Caco-2 (cell line): ENCODE measurements at regions not wholly inside any gene's neighbourhood (a gene's known extent, or its start where the extent isn't known, plus 50 kb on each side); places are given as distances from the start of the nearest gene placed in this dataset.

ENCODE experiments used
- BruUV-seq: library from RNA; stranded (reverse); fragments of 400-500 nt; replicated peaks from 2 replicates; lab custom pipeline; 2021; lab: Mats Ljungman, UMichigan
- CTCF ChIA-PET: fragments of 300-600 bp; sonication (Branson Sonifier 250); formaldehyde crosslinking; loops from one replicate; lab custom pipeline; 2022; ENCODE audit warnings: antibody characterized with exemption; lab: Charles Lee
- POLR2A ChIA-PET: fragments of 300-600 bp; sonication (Branson Sonifier 250); formaldehyde crosslinking; loops from one replicate; lab custom pipeline; 2022; ENCODE audit warnings: antibody characterized with exemption; lab: Charles Lee
- DNase-seq, 2 experiments: peaks; one replicate each; pipeline versions ENCODE4 v3.0.0 to v3.0.0-alpha.2; 2020 to 2022
- H3K27me3 ChIP-seq: replicated peaks from 2 replicates; pipeline ENCODE4 v1.6.0; 2011; ENCODE audit warnings: low read length; ENCODE audit not compliant: control insufficient read depth, insufficient read depth
- H3K36me3 ChIP-seq: 2 replicates; pipeline ENCODE4 v1.5.1; 2011; ENCODE audit warnings: low read length; ENCODE audit not compliant: control insufficient read depth, insufficient read depth
- H3K4me1 ChIP-seq: fragments of 250-450 bp; sonication (Bioruptor Pico); 2 replicates; pipeline ENCODE4 v1.5.1; 2020; ENCODE audit warnings: mild to moderate bottlenecking
- H3K4me3 ChIP-seq: 2 replicates; pipeline ENCODE4 v1.5.1; 2011; ENCODE audit warnings: low read depth, mild to moderate bottlenecking, control low read depth, low read length
- H3K9me3 ChIP-seq: fragments of 250-450 bp; sonication (Bioruptor Pico); 2 replicates; pipeline ENCODE4 v1.5.1; 2020; ENCODE audit warnings: mild to moderate bottlenecking, moderate library complexity
- H3K27ac Mint-ChIP-seq: one replicate; pipeline ENCODE4 v1.8.0; 2022; ENCODE audit warnings: mixed read lengths; ENCODE audit not compliant: unreplicated experiment
- H3K27me3 Mint-ChIP-seq: one replicate; pipeline ENCODE4 v1.8.0; 2022; ENCODE audit warnings: mixed read lengths; ENCODE audit not compliant: insufficient read depth, unreplicated experiment
- H3K36me3 Mint-ChIP-seq: one replicate; pipeline ENCODE4 v1.8.0; 2022; ENCODE audit warnings: mild to moderate bottlenecking, mixed read lengths; ENCODE audit not compliant: insufficient read depth, unreplicated experiment
- H3K4me1 Mint-ChIP-seq: one replicate; pipeline ENCODE4 v1.8.0; 2022; ENCODE audit warnings: low read depth, mixed read lengths; ENCODE audit not compliant: unreplicated experiment
- H3K4me3 Mint-ChIP-seq: one replicate; pipeline ENCODE4 v1.8.0; 2022; ENCODE audit warnings: mild to moderate bottlenecking, moderate library complexity, mixed read lengths; ENCODE audit not compliant: unreplicated experiment
- H3K9me3 Mint-ChIP-seq: one replicate; pipeline ENCODE4 v1.8.0; 2022; ENCODE audit warnings: mixed read lengths; ENCODE audit not compliant: unreplicated experiment
- intact Hi-C: fragments of 100-400 bp; cut with micrococcal nuclease; formaldehyde crosslinking; loops from one replicate; pipeline ENCODE4 v1.10.0; 2022; ENCODE audit not compliant: unreplicated experiment
- TF ChIP-seq, protein P1 (sequence below), 2 experiments: fragments of 200-600 bp in 1 of 2; IDR thresholded peaks; 1 replicate in 1 of 2; 2 replicates in 1 of 2; pipeline versions ENCODE4 v1.5.1 to v1.8.0; 2011 to 2022; ENCODE audit warnings: antibody characterized with exemption in 1 of 2, control low read depth in 1 of 2, inconsistent platforms in 1 of 2, low read depth in 1 of 2, low read length in 1 of 2, mild to moderate bottlenecking in 1 of 2, moderate library complexity in 1 of 2; ENCODE audit not compliant: insufficient read depth in 1 of 2, severe bottlenecking in 1 of 2, unreplicated experiment in 1 of 2

DNA sequence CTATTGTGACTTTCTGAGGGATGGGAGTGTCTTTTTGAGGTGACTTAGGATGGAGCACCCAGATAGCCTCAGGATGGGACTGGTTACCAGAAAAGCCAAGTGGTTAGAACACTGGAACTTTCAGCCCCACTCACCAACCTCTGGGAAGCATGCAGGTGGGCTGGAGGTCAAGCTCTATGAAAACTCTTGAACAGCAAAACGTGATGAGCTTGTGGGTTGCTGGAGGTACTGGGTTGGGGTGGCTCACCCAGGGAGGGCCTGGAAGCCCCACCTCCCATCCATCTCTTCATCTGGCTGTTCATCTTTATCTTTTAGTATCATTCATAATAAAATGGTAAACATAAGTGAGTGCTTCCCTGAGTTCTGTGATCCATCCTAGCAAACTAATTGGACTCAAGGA, 216.4 kb downstream of the SPP2 start:
- Mint-ChIP-seq H3K27me3 (no peaks in the 10 kb centered on the region), H3K4me3 (no peak overlapping the region), H3K4me1 (peaks cover 9% of the 10 kb centered on the region), H3K9me3 (peaks cover 6% of the 10 kb centered on the region), H3K27ac (no peak overlapping the region), H3K36me3 (no peaks in the 10 kb centered on the region)
- intact Hi-C loops, result no loop called here
- ChIA-PET CTCF (no interaction called here), POLR2A (no interaction called here)
- TF ChIP-seq, protein P1, sequence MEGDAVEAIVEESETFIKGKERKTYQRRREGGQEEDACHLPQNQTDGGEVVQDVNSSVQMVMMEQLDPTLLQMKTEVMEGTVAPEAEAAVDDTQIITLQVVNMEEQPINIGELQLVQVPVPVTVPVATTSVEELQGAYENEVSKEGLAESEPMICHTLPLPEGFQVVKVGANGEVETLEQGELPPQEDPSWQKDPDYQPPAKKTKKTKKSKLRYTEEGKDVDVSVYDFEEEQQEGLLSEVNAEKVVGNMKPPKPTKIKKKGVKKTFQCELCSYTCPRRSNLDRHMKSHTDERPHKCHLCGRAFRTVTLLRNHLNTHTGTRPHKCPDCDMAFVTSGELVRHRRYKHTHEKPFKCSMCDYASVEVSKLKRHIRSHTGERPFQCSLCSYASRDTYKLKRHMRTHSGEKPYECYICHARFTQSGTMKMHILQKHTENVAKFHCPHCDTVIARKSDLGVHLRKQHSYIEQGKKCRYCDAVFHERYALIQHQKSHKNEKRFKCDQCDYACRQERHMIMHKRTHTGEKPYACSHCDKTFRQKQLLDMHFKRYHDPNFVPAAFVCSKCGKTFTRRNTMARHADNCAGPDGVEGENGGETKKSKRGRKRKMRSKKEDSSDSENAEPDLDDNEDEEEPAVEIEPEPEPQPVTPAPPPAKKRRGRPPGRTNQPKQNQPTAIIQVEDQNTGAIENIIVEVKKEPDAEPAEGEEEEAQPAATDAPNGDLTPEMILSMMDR (IDR thresholded peaks at IDR 0.05; ENCODE audit: insufficient read depth in 1 of 2, low read depth in 1 of 2, low read length in 1 of 2, severe bottlenecking in 1 of 2, unreplicated experiment in 1 of 2), result no peak
- H3K4me3 ChIP-seq, result no peak overlapping the region
- peaks cover 9% of the 10 kb centered on the region; the same call in 1 of the 2 replicates for H3K4me1 ChIP-seq
- no TSS peak for BruUV-seq
- no peaks in the 10 kb centered on the region for H3K9me3 ChIP-seq
- no peaks in the 10 kb centered on the region for H3K36me3 ChIP-seq
- no peaks in the 10 kb centered on the region for H3K27me3 ChIP-seq
- no peak for DNase-seq

DNA sequence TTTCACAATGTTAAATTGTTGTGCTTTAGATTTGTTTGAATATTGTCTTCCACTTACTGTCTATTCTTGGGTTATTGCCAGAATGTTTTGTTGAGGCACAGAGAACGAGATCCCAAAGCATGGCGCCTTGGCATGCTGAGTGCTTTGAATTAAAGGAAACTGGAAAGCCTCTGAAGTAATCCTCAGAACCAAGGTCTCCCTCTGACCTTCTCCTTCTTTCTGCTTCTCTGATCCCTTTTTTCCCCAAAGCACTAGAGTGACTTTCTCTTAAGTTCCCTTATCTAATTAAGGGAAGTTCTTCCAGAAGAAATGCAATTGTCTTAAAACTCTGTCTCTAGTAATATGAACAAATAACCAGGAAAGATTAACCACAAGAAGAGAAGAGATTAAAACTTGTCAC, 214.7 kb downstream of the SPP2 start:
- peaks cover 9% of the 10 kb centered on the region for H3K4me1 Mint-ChIP-seq
- peaks cover 8% of the 10 kb centered on the region; the same call in 1 of the 2 replicates for H3K4me1 ChIP-seq
- ChIA-PET POLR2A (no interaction called here), CTCF (no interaction called here)
- intact Hi-C loops, result no loop called here
- H3K27me3 Mint-ChIP-seq, result no peaks in the 10 kb centered on the region
- no peak for DNase-seq
- peaks cover 6% of the 10 kb centered on the region for H3K9me3 Mint-ChIP-seq
- BruUV-seq, result no TSS peak
- no peak overlapping the region for H3K4me3 ChIP-seq
- no peaks in the 10 kb centered on the region for H3K36me3 ChIP-seq
- H3K27me3 ChIP-seq, result no peaks in the 10 kb centered on the region
- no peak overlapping the region for H3K27ac Mint-ChIP-seq
- TF ChIP-seq, protein P1 (IDR thresholded peaks at IDR 0.05; ENCODE audit: insufficient read depth in 1 of 2, low read depth in 1 of 2, low read length in 1 of 2, severe bottlenecking in 1 of 2, unreplicated experiment in 1 of 2), result no peak
- no peak overlapping the region for H3K4me3 Mint-ChIP-seq
- no peaks in the 10 kb centered on the region for H3K36me3 Mint-ChIP-seq
- no peaks in the 10 kb centered on the region for H3K9me3 ChIP-seq

DNA sequence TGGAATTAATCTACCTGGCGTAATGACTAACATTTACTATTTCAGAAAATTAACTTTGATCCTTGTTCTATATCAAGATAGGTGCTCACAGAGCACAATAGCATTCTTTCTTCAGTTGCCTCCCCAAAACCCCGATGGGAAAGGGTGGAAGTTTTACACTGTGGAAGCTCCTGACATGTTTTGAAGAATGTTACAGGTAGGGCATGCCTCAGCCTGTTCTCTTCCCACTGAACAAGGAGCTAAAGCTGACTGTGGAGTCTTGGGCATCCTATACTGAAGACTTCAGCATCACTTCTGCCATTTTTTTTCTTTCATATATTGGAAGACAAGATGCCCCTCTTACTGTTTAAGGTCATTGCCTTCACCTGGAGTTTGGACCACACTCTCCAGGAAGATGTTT, 211.2 kb downstream of the SPP2 start:
- ChIA-PET CTCF (no interaction called here), POLR2A (no interaction called here)
- Mint-ChIP-seq H3K4me3 (no peak overlapping the region), H3K4me1 (peaks cover 11% of the 10 kb centered on the region), H3K36me3 (peaks cover 8% of the 10 kb centered on the region), H3K27ac (peak overlapping the region; percentile 33), H3K27me3 (no peaks in the 10 kb centered on the region), H3K9me3 (peaks cover 6% of the 10 kb centered on the region)
- Histone ChIP-seq H3K9me3 (no peaks in the 10 kb centered on the region), H3K4me1 (peaks cover 22% of the 10 kb centered on the region), H3K4me3 (no peak overlapping the region), H3K27me3 (no peaks in the 10 kb centered on the region), H3K36me3 (no peaks in the 10 kb centered on the region)
- TF ChIP-seq, protein P1 (IDR thresholded peaks at IDR 0.05; ENCODE audit: insufficient read depth in 1 of 2, low read depth in 1 of 2, low read length in 1 of 2, severe bottlenecking in 1 of 2, unreplicated experiment in 1 of 2), result no peak
- DNase-seq, result no peak
- intact Hi-C loops, result no loop called here
- no TSS peak for BruUV-seq
